PC-3 (cell line): ENCODE measurements at regions not wholly inside any gene's neighbourhood (a gene's known extent, or its start where the extent isn't known, plus 50 kb on each side); places are given as distances from the start of the nearest gene placed in this dataset.

Experiments
- EZH2 ChIP-seq: fragments of 300-600 bp; sonication (generic); IDR thresholded peaks from one replicate; pipeline ENCODE4 v1.6.1; 2017; ENCODE audit warnings: antibody characterized with exemption, mild to moderate bottlenecking, low read length; ENCODE audit not compliant: unreplicated experiment
- EZH2phosphoT487 ChIP-seq: fragments of 300-600 bp; sonication (generic); IDR thresholded peaks from 2 replicates; pipeline ENCODE4 v1.6.1; 2018; ENCODE audit warnings: mild to moderate bottlenecking, antibody characterized with exemption, low read length, borderline replicate concordance
- TF ChIP-seq, protein P1 (sequence below): fragments of 300-600 bp; sonication (generic); conservative IDR thresholded peaks from 2 replicates; pipeline ENCODE4 v1.5.1; 2017; ENCODE audit warnings: antibody characterized with exemption, low read depth, mild to moderate bottlenecking, low read length

DNA sequence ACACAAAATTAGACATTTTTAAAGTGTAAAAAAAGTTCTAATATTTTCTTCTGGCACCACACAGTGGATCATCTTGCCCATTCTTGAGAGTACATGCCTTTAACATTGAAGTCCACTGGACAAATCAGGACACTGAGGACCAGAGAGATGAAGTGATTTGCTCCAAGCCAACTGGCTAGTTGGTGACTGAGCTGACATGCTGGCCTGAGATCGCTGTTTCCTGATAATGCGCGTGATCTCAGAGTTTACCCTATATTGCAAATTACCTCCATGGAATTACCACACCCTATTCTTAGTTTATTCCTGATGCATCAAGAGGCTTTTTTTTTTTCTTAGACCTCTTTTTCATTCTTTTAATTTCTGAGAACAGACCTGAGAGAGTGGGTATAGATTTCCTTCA is 432.8 kb downstream of the CD83 start:
- TF ChIP-seq EZH2 (no peak), EZH2phosphoT487 (no peak)
- TF ChIP-seq, protein P1, sequence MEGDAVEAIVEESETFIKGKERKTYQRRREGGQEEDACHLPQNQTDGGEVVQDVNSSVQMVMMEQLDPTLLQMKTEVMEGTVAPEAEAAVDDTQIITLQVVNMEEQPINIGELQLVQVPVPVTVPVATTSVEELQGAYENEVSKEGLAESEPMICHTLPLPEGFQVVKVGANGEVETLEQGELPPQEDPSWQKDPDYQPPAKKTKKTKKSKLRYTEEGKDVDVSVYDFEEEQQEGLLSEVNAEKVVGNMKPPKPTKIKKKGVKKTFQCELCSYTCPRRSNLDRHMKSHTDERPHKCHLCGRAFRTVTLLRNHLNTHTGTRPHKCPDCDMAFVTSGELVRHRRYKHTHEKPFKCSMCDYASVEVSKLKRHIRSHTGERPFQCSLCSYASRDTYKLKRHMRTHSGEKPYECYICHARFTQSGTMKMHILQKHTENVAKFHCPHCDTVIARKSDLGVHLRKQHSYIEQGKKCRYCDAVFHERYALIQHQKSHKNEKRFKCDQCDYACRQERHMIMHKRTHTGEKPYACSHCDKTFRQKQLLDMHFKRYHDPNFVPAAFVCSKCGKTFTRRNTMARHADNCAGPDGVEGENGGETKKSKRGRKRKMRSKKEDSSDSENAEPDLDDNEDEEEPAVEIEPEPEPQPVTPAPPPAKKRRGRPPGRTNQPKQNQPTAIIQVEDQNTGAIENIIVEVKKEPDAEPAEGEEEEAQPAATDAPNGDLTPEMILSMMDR = no peak
